Gastroesophageal sphincter (tissue), 2 donors: ENCODE measurements at regions not wholly inside any gene's neighbourhood (a gene's known extent, or its start where the extent isn't known, plus 50 kb on each side); places are given as distances from the start of the nearest gene placed in this dataset.

ENCODE experiments used
- POLR2A ChIP-seq, 2 donors: fragments of 450-650 bp; IDR thresholded peaks; one replicate each; pipeline ENCODE4 v1.6.1; 2017; ENCODE audit warnings: antibody characterized with exemption in 2 of 2, mild to moderate bottlenecking in 2 of 2, moderate library complexity in 1 of 2
- POLR2AphosphoS5 ChIP-seq: sonication (generic); formaldehyde crosslinking; IDR thresholded peaks from one replicate; pipeline ENCODE4 v1.6.1; 2017; ENCODE audit warnings: antibody characterized with exemption

- TF ChIP-seq POLR2A (IDR thresholded peaks at IDR 0.05): no peak
- TF ChIP-seq POLR2AphosphoS5: no peak
Measured at GRCh38 chr7:110604206-110604605, 486.7 kb upstream of the LRRN3 start.
